LoVo (cell line): ENCODE measurements at regions not wholly inside any gene's neighbourhood (a gene's known extent, or its start where the extent isn't known, plus 50 kb on each side); places are given as distances from the start of the nearest gene placed in this dataset.

Experiments
- DNase-seq: peaks from one replicate; pipeline ENCODE4 v3.0.0-alpha.2; 2016; ENCODE audit warnings: low spot score

- DNase-seq, result no peak
Observed at GRCh38 chr1:93744299-93744988, 62.8 kb upstream of the BCAR3 start.

- DNase-seq, result no peak
Observed at GRCh38 chr1:93743465-93743864, 61.8 kb upstream of the BCAR3 start.

- DNase-seq, result no peak
Observed at GRCh38 chr1:93740601-93741031, 59.0 kb upstream of the BCAR3 start.

- no peak for DNase-seq
Observed at GRCh38 chr1:93740157-93740556, 58.5 kb upstream of the BCAR3 start.

GRCh38 chr1:93739472-93739871 lies 57.8 kb upstream of the BCAR3 start:
- no peak for DNase-seq

GRCh38 chr1:93738926-93739325 lies 57.3 kb upstream of the BCAR3 start:
- DNase-seq, result peak; percentile 7

GRCh38 chr1:93738075-93738622 lies 56.5 kb upstream of the BCAR3 start:
- peak; percentile 58 for DNase-seq

- no peak for DNase-seq
Observed at GRCh38 chr1:93735722-93736121, 54.1 kb upstream of the BCAR3 start.

- no peak for DNase-seq
Observed at GRCh38 chr1:93734999-93735398, 53.4 kb upstream of the BCAR3 start.

GRCh38 chr1:93733340-93733739 lies 51.7 kb upstream of the BCAR3 start:
- DNase-seq, result no peak

- DNase-seq, result no peak
Observed at GRCh38 chr1:93732514-93732913, 50.9 kb upstream of the BCAR3 start.
